NT2/D1 (cell line): ENCODE measurements at regions not wholly inside any gene's neighbourhood (a gene's known extent, or its start where the extent isn't known, plus 50 kb on each side); places are given as distances from the start of the nearest gene placed in this dataset.

Source experiments
- YY1 ChIP-seq: IDR thresholded peaks from 2 replicates; pipeline ENCODE4 v1.6.1; 2011; ENCODE audit not compliant: insufficient read length, insufficient read depth
- ZNF274 ChIP-seq: IDR thresholded peaks from 2 replicates; pipeline ENCODE4 v1.6.1; 2011; ENCODE audit warnings: mild to moderate bottlenecking, low read depth, low read length

DNA sequence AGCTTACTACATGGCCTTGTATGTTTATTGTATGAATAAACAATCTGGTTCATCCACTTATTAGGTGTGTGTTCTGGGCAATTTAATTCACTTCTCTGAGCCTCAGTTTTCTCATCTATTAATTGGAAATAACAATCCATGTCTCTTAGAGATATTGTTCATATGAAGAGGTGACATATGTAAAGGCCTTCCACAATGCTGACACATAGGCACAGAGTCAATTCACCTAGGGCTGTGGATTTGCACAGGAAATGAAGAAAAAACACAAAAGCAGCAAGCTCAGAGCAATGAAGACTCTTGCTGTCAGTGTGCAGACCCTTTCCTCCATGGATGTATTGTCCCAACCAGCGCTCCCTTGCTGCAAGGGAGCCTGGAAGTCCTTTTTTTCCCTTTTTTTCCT is 195.2 kb upstream of the CAMK1G start:
- TF ChIP-seq YY1 (no peak), ZNF274 (no peak)
